ENCODE measurements at regions not wholly inside any gene's neighbourhood (a gene's known extent, or its start where the extent isn't known, plus 50 kb on each side); places are given as distances from the start of the nearest gene placed in this dataset.

- Histone ChIP-seq H3K4me1 (replicated peaks; ENCODE audit: insufficient read depth) (no peaks in the 10 kb centered on the region), H3K4me3 (no peak overlapping the region), H3K36me3 (ENCODE audit: low read depth) (no peaks in the 10 kb centered on the region), H2AFZ (no peak overlapping the region), H3K4me2 (no peak overlapping the region), H3K79me2 (ENCODE audit: low read depth) (no peaks in the 10 kb centered on the region), H4K20me1 (ENCODE audit: insufficient read depth) (no peaks in the 10 kb centered on the region), H3K27me3 (ENCODE audit: insufficient read depth, low read depth) (peaks cover 21% of the 10 kb centered on the region), H3K9me3 (ENCODE audit: insufficient read depth, low read depth) (no peaks in the 10 kb centered on the region), H3F3A (ENCODE audit: insufficient read depth, low read depth) (no peaks in the 10 kb centered on the region), H3K9me2 (ENCODE audit: insufficient read depth) (no peaks in the 10 kb centered on the region), H3K27ac (no peak overlapping the region)
- DNase-seq = no peak
- intact Hi-C loops (cut with micrococcal nuclease; ENCODE audit: unreplicated experiment) = no loop called here
- no TSS peak for BruUV-seq (replicated peaks)
- ChIA-PET POLR2A (ENCODE audit: unreplicated experiment) (no interaction called here), CTCF (no interaction called here)
- TF ChIP-seq, protein P1, sequence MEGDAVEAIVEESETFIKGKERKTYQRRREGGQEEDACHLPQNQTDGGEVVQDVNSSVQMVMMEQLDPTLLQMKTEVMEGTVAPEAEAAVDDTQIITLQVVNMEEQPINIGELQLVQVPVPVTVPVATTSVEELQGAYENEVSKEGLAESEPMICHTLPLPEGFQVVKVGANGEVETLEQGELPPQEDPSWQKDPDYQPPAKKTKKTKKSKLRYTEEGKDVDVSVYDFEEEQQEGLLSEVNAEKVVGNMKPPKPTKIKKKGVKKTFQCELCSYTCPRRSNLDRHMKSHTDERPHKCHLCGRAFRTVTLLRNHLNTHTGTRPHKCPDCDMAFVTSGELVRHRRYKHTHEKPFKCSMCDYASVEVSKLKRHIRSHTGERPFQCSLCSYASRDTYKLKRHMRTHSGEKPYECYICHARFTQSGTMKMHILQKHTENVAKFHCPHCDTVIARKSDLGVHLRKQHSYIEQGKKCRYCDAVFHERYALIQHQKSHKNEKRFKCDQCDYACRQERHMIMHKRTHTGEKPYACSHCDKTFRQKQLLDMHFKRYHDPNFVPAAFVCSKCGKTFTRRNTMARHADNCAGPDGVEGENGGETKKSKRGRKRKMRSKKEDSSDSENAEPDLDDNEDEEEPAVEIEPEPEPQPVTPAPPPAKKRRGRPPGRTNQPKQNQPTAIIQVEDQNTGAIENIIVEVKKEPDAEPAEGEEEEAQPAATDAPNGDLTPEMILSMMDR (conservative IDR thresholded peaks at IDR 0.05) = no peak
- TF ChIP-seq EZH2 (IDR thresholded peaks at IDR 0.05; ENCODE audit: low read depth) = no peak
Measured at GRCh38 chr1:14255711-14256110, 342.8 kb upstream of the KAZN start.

GRCh38 chr1:14259191-14259757 is 339.2 kb upstream of the KAZN start:
- no peak for DNase-seq
- Histone ChIP-seq H4K20me1 (ENCODE audit: insufficient read depth) (no peaks in the 10 kb centered on the region), H3K27ac (no peak overlapping the region), H3K4me3 (no peak overlapping the region), H3K4me2 (no peak overlapping the region), H3K36me3 (ENCODE audit: low read depth) (no peaks in the 10 kb centered on the region), H3K4me1 (replicated peaks; ENCODE audit: insufficient read depth) (no peaks in the 10 kb centered on the region), H3K9me3 (ENCODE audit: insufficient read depth, low read depth) (no peaks in the 10 kb centered on the region), H3K79me2 (ENCODE audit: low read depth) (no peaks in the 10 kb centered on the region), H3K27me3 (ENCODE audit: insufficient read depth, low read depth) (peaks cover 38% of the 10 kb centered on the region), H2AFZ (no peak overlapping the region), H3F3A (ENCODE audit: insufficient read depth, low read depth) (no peaks in the 10 kb centered on the region), H3K9me2 (ENCODE audit: insufficient read depth) (no peaks in the 10 kb centered on the region)
- ChIA-PET POLR2A (ENCODE audit: unreplicated experiment) (no interaction called here), CTCF (no interaction called here)
- TF ChIP-seq, protein P1 (conservative IDR thresholded peaks at IDR 0.05) = no peak
- TF ChIP-seq EZH2 (IDR thresholded peaks at IDR 0.05; ENCODE audit: low read depth) = no peak
- no TSS peak for BruUV-seq (replicated peaks)
- intact Hi-C loops (cut with micrococcal nuclease; ENCODE audit: unreplicated experiment) = no loop called here

GRCh38 chr1:14260480-14260879 is 338.0 kb upstream of the KAZN start:
- H3K4me2 ChIP-seq = no peak overlapping the region
- BruUV-seq (replicated peaks) = no TSS peak
- H2AFZ ChIP-seq = no peak overlapping the region
- no peaks in the 10 kb centered on the region for H3K4me1 ChIP-seq (replicated peaks; ENCODE audit: insufficient read depth)
- H4K20me1 ChIP-seq (ENCODE audit: insufficient read depth) = no peaks in the 10 kb centered on the region
- peaks cover 38% of the 10 kb centered on the region for H3K27me3 ChIP-seq (ENCODE audit: insufficient read depth, low read depth)
- no peaks in the 10 kb centered on the region for H3K9me3 ChIP-seq (ENCODE audit: insufficient read depth, low read depth)
- H3K9me2 ChIP-seq (ENCODE audit: insufficient read depth) = no peaks in the 10 kb centered on the region
- ChIA-PET CTCF (no interaction called here), POLR2A (ENCODE audit: unreplicated experiment) (no interaction called here)
- TF ChIP-seq, protein P1 (conservative IDR thresholded peaks at IDR 0.05) = no peak
- TF ChIP-seq EZH2 (IDR thresholded peaks at IDR 0.05; ENCODE audit: low read depth) = no peak
- H3F3A ChIP-seq (ENCODE audit: insufficient read depth, low read depth) = no peaks in the 10 kb centered on the region
- no peaks in the 10 kb centered on the region for H3K79me2 ChIP-seq (ENCODE audit: low read depth)
- intact Hi-C loops (cut with micrococcal nuclease; ENCODE audit: unreplicated experiment) = no loop called here
- no peaks in the 10 kb centered on the region for H3K36me3 ChIP-seq (ENCODE audit: low read depth)
- no peak for DNase-seq
- no peak overlapping the region for H3K4me3 ChIP-seq
- no peak overlapping the region for H3K27ac ChIP-seq

All from PC-9 (cell line).